HG02885 (cell line): ENCODE measurements at regions not wholly inside any gene's neighbourhood (a gene's known extent, or its start where the extent isn't known, plus 50 kb on each side); places are given as distances from the start of the nearest gene placed in this dataset.
A peak's percentile ranks its signal among the peaks of the same experiment; 100 is the strongest.

Source experiments
- ATAC-seq: cut with Tn5 transposase; IDR thresholded peaks from one replicate; pipeline ENCODE4 v1.9.1; 2021; ENCODE audit warnings: mild to moderate bottlenecking; ENCODE audit not compliant: unreplicated experiment, poor library complexity

- ATAC-seq, result no peak
Measured at GRCh38 chr3:27594096-27594690, 110.0 kb upstream of the SLC4A7 start.

- no peak for ATAC-seq
Measured at GRCh38 chr3:27593173-27593572, 109.0 kb upstream of the SLC4A7 start.

- ATAC-seq, result peak; percentile 50
Measured at GRCh38 chr3:27591312-27592210, 107.4 kb upstream of the SLC4A7 start.

- ATAC-seq, result peak; percentile 43
Measured at GRCh38 chr3:27590437-27591298, 106.5 kb upstream of the SLC4A7 start.

GRCh38 chr3:27589795-27590194 is 105.6 kb upstream of the SLC4A7 start:
- no peak for ATAC-seq

GRCh38 chr3:27585429-27585828 is 101.2 kb upstream of the SLC4A7 start:
- no peak for ATAC-seq

GRCh38 chr3:27584874-27585273 is 100.7 kb upstream of the SLC4A7 start:
- no peak for ATAC-seq

GRCh38 chr3:27581852-27582251 is 97.7 kb upstream of the SLC4A7 start:
- no peak for ATAC-seq

GRCh38 chr3:27578032-27578431 is 93.8 kb upstream of the SLC4A7 start:
- no peak for ATAC-seq

GRCh38 chr3:27577504-27577903 is 93.3 kb upstream of the SLC4A7 start:
- ATAC-seq, result no peak

- ATAC-seq, result no peak
Measured at GRCh38 chr3:27576171-27576570, 92.0 kb upstream of the SLC4A7 start.

- no peak for ATAC-seq
Measured at GRCh38 chr3:27575499-27575898, 91.3 kb upstream of the SLC4A7 start.

- ATAC-seq, result no peak
Measured at GRCh38 chr3:27574438-27574795, 90.2 kb upstream of the SLC4A7 start.

- no peak for ATAC-seq
Measured at GRCh38 chr3:27573780-27574437, 89.7 kb upstream of the SLC4A7 start.

GRCh38 chr3:27573138-27573537 is 89.0 kb upstream of the SLC4A7 start:
- no peak for ATAC-seq

- no peak for ATAC-seq
Measured at GRCh38 chr3:27571345-27571744, 87.2 kb upstream of the SLC4A7 start.

GRCh38 chr3:27570421-27571106 is 86.4 kb upstream of the SLC4A7 start:
- no peak for ATAC-seq

- no peak for ATAC-seq
Measured at GRCh38 chr3:27568393-27568792, 84.2 kb upstream of the SLC4A7 start.

- ATAC-seq, result no peak
Measured at GRCh38 chr3:27567251-27567650, 83.1 kb upstream of the SLC4A7 start.
